PC-9 (cell line): ENCODE measurements at regions not wholly inside any gene's neighbourhood (a gene's known extent, or its start where the extent isn't known, plus 50 kb on each side); places are given as distances from the start of the nearest gene placed in this dataset.

Source experiments
- EZH2 ChIP-seq: fragments of 200-600 bp; sonication (generic); IDR thresholded peaks from 2 replicates; pipeline ENCODE4 v1.8.0; 2017; ENCODE audit warnings: antibody characterized with exemption, low read depth
- TF ChIP-seq, protein P1 (sequence below): fragments of 200-600 bp; sonication (generic); conservative IDR thresholded peaks from 2 replicates; pipeline ENCODE4 v1.6.1; 2017; ENCODE audit warnings: mixed run types, antibody characterized with exemption, mild to moderate bottlenecking, moderate library complexity

- TF ChIP-seq EZH2 = no peak
- TF ChIP-seq, protein P1, sequence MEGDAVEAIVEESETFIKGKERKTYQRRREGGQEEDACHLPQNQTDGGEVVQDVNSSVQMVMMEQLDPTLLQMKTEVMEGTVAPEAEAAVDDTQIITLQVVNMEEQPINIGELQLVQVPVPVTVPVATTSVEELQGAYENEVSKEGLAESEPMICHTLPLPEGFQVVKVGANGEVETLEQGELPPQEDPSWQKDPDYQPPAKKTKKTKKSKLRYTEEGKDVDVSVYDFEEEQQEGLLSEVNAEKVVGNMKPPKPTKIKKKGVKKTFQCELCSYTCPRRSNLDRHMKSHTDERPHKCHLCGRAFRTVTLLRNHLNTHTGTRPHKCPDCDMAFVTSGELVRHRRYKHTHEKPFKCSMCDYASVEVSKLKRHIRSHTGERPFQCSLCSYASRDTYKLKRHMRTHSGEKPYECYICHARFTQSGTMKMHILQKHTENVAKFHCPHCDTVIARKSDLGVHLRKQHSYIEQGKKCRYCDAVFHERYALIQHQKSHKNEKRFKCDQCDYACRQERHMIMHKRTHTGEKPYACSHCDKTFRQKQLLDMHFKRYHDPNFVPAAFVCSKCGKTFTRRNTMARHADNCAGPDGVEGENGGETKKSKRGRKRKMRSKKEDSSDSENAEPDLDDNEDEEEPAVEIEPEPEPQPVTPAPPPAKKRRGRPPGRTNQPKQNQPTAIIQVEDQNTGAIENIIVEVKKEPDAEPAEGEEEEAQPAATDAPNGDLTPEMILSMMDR = no peak
Measured at GRCh38 chr5:136522217-136522956, 157.0 kb upstream of the TRPC7 start.
